NCI-H460 (cell line): ENCODE measurements at regions not wholly inside any gene's neighbourhood (a gene's known extent, or its start where the extent isn't known, plus 50 kb on each side); places are given as distances from the start of the nearest gene placed in this dataset.
"Not testable (repeated sequence)": the region's sequence is repeated elsewhere in the genome, so short reads cannot be mapped to it uniquely, and the experiment has no call there.

Source experiments
- DNase-seq: peaks from one replicate; pipeline ENCODE4 v3.0.0-alpha.2; 2016; ENCODE audit warnings: low read depth; ENCODE audit errors: extremely low read depth

DNA sequence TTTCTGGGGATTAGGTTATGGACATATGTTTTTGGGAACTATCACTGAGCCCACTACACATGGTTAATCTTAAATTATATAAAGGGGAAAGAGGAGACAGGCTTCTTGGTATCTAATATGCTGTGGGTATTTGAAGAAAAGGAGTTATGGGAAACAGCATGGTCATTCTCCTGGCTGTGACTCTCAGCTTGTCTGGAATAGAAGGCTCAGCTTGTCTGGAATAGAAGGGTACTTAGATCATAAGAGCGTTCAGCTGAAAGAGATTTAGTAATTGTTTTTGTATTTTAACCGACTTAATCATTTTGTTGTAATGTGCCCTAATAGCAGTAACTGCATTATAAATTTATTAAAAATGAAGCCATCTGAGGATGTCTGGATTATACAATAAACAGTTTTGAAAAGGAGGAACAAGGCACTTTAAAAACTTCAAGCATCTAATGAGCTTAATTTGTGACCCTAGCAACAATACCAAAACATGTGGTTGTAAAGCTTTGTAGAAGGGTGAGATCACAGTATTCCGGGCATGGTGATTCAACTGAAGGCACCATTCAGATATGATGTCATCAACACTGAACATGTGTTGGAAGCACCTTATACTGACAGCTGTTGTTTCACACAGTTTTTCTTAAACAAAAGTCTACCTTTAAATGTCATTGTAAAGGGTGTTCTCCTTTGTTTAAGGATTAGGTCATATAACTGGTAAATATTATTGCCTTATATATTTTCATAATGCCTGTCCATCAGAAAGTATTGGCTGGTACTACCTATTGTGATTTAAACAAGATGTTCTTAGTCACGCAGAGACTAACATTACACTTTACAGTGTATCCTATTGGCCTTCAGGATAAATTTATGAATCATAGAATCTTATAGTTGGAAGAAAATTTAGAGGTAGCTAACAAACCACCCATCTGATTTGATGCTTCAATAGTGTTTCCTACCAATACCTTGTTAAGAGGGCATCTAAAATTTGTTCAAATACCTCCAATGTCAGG, 2174.1 kb upstream of the WWC1 start:
- no peak for DNase-seq

DNA sequence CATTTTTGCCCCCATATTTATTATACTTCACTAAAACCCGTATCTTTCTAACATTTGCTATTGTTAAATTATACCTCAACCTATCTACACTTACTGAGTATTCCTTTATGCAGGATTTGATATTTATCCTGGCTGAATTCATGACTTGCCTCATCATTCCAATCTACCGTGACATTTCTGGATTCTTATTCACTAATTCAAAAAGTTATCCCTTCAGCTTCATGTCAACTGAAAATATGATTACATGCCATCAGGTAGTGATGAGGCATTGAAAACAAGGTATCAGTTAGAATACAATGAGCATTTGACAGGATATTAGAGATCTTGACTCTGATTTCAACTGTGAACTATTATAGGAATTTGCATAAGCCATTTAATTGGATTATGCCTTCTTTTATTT, 2171.9 kb upstream of the WWC1 start:
- no peak for DNase-seq

DNA sequence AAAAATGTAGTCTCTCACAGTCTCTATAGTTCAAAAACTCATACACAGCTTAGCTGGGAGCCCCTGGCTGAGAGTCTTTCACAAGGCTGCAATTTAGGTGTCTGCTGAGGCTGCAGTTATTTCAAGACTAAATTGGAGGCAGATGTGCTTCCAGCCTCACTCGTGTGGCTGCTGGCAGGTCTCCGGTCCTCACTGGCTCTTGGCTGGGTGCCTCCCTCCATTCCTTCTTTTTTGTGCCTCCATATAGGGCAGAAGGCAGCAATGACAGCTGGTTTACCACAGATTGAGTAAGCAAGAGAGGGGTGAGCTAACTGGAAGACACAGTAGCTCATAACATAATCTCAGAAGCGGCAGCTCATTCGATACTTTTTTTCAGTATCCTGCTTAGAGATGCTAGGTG, 2167.7 kb upstream of the WWC1 start:
- DNase-seq, result no peak

DNA sequence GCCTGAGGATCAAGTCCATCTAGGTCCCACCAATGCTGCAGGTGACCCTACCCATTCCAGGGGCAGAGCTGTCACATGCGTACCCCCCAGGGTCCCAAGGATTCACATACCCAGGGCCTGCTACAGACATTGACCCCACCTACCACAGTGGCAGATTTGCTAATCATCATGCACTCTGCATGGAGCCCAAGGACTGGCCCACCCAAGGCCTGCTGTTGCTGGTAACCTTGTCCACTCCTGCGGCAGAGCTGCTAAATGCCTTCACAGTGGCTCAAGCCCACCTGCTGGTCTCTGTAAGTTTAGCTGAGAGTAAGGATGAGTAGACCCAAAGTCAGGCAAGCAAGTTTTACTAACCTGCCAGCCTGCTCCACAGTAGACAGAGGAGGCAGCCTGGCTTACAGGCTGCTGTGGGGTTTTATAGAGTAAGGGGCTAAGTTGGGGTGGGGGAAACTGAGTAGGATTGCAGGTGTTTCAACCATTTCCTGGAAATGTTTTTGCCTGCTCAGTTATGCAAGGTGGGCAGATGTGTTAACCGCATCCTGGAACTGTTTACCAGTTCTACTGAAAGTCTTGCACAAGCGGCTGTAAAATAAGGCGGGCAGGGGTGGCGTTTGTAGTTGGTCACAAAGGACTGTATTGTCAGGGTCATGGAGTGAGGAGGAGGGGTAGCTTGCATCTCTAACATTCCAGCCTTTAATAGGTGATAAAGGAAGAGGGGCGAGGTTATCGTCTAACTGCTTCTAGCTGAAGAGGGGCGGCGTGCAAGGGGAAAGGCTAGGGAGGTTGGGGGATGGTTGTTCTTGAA, 2163.5 kb upstream of the WWC1 start:
- no peak for DNase-seq

DNA sequence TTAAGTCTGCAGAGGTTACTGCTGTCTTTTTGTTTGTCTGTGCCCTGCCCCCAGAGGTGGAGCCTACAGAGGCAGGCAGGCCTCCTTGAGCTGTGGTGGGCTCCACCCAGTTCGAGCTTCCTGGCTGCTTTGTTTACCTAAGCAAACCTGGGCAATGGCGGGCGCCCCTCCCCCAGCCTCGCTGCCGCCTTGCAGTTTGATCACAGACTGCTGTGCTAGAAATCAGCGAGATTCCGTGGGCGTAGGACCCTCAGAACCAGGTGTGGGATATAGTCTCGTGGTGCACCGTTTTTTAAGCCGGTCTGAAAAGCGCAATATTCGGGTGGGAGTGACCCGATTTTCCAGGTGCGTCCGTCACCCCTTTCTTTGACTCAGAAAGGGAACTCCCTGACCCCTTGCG, 2146.3 kb upstream of the WWC1 start:
- not testable (repeated sequence) for DNase-seq

DNA sequence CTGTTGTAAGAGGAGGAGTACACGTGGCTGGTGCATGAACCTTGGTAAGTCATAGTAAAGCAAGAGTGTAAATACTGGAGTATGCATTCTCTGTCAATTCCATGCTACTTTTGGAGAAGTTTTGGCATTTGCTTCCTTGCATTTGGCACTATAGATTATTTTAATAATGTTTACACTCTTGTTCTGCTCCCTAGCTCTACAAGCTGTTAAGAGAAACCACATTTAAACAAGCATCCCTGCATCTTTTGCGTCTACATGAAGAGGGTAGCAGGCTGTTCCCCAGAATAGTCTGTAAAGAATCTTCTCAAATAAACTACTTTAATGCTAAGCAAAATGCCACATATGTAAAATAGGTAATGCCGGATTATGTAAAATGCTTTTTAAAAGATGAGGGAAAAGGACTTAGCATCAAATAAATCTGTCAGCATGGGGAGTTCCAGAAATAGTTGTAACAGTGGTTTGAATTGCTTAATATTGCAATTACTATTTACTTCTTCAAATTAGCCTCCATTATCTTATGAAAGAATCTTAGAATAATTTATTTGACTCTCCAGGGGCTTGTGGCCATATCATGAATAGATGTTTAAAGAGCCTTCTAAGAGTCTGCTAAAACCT, 2127.3 kb upstream of the WWC1 start:
- DNase-seq, result no peak

DNA sequence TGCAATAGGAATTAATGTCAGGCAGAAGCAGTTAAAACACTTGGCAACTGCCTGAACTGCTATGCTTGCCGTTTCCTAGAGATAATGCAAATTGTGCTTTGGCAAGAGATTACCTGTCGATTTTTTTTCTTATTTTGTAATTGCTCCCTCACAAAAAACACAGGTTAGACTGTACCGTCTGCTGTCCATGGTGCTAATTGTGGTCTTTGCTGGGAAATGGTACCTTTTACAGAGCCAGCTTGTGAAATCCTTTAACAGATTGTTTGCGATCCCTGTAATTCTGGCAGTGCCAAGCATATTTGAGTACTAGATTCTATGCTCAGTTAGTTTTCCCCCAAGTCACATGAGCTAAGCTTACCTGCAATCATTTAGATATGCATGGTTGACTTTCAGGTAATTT, 2125.8 kb upstream of the WWC1 start:
- no peak for DNase-seq

DNA sequence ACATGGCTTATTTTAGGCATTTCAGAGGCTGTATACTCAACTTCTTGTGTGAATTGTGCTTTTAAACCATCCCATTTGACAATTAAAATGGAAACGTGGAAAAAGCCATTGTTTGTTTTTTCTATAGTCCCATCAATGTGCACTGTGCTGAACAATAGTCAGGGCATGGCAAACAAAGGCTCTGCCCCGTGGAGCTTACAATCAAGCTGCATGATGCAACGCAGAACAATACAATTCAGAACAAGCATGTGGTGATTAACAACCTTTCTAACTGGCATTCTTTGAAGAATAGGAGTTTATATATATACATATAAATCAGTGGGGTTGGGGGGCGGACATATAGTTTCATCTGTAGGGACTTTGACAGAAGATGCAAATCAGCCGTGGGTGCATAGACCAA, 2125.4 kb upstream of the WWC1 start:
- no peak for DNase-seq

DNA sequence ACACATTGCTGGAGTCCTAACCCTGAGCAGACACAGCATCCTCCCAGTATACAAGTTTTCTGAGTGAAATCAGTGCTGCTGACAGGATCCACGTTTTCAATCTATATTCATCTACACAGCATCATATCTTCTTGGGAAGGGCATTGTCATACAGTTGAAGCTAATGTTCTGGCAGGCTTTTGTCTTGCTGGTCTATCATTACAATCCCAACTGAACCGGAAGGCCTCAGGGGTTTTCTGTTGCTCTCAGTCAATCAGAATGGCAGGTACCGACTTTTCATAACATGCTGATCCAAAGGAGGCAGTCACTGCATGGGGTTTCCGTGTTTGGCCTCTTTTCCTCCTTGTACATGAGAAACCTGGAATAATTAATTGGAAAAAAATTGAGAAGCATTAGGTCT, 2118.8 kb upstream of the WWC1 start:
- DNase-seq, result no peak

DNA sequence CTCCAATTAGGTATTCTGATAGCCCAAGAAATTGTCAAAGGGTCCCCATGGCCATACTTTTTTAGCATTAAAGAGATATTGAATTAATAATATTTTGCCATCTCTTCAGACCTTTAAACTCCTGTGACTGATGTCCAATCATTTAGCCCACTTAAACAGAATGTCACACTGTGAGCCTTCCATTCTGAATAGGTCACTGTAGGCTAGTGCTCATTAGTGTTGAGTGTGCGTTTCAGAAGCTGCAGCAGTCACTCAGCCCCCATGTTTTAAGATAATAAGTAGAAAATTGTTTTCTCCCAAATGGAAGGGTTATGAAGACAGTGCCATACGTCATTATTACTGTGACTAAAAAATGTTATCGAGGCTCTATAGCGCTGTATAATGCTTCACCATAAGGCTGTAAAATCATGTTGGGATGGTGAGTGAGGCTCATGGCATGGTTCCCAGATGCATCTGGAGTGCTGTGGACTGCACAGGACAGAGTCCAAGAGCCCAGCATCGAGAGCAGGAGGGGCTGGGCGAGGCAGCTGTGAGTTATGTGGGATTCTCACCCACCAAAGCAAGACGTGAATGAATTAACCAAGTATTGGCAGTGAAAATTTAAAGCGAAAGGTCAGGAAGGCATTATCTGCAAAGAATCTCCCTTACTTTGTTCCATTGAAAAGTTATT, 2112.9 kb upstream of the WWC1 start:
- no peak for DNase-seq

DNA sequence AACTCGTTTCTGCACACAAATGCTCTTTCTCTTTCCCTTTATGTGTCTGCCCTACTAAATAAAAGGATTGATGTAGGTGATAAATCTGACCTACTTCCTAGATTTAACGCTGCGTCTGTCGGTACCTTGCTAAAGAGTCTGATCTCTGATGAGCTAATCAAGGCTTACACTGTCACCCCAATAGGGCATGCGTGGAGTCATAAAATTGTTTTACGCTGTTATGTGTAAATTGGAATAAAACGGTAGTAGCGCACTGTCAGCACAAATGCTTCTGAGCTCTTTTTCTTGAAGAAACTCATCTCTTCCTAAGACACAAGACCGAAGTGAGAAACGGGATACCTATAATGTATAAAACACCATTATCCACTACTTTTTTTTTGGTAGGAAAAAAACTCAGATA, 2106.3 kb upstream of the WWC1 start:
- DNase-seq, result no peak

DNA sequence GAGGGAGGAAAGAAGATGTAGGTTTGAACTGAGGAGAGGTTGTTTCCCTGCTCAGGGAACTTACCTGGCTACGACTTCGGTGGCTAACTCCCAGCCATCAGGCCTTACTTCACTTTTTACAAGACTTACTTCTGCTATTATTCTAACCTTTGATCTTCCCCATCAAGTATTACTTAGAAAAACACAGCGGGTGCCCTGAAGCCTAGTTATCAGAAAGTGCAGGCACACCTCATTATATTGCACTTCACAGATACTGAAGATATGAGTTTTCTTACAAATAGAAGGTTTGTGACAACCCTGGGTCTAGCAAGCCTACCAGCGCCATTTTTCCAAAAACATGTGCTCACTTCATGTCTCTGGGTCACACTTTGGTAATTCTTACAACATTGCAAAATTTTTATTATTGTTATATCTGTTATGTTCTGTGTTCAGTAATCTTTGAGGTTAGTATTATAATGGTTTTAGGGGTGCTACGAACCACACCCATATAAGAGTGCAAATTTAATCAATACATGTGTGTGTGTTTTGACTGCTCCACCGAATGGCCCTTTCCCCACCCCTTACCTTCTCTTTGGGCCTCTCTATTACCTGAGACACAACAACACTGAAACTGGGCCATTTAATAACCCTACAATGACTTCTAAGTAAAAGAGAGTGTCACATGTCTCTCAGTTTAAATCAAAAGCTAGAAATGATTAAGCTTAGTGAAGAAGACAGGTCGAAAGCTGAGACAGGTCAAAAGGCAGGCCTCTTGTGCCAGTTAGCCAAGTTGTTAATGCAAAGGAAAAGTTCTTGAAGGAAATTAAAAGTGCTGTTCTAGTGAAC, 2102.7 kb upstream of the WWC1 start:
- no peak for DNase-seq

DNA sequence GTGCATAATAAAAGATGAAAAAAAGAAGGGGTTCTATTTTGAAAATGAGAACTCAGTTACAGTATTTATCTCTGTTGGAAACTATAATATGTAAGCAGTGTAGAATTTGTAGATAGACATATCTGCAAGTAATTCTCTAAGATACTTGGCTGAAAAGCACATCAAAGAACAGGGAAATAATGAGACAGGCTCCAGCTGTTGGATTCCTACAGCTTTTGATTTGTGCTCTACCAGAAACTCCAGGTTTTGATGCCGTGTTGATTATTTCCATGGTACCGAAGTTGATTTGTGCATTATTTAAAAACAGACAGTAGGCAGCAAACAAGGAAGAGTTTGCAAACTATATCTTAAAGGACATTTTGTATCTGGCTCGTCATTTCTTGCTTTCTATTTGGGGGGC, 2098.7 kb upstream of the WWC1 start:
- DNase-seq, result no peak

DNA sequence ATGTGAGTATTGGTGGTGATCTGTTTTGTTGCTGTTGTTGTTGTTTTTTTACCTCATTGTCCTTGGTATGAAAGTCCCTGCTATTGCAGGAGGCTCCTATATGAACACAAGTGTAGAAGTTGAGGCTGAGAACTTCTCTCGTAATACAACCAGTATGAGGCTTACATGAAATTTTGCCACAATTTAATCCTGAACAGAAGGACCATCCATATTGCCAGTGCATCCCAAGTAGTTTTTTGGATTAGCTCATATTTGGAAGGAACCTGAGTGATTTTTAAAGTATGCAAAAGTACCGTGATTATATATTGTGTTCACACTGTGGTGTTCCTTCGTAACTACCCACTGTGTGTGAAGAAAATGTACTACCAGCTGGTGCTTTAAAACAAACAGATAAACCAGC, 2095.5 kb upstream of the WWC1 start:
- DNase-seq, result no peak

DNA sequence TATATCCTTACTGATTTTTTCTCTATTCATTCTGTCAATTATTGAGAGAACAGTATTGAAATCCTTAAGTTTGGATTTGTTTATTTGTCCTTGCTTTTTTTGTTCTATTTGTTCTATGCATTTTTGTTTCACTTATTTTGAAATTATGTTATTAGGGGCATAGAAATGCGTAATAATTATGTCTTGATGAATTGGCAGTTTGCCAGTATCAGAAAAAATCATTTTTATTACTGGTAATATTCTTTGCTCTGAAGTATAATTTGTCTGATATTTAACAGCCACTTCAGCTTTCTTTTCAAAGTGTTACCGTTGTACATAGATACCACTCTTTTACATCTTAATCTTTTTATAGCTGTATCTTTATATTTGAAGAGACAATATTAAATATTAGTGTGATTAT, 2090.9 kb upstream of the WWC1 start:
- no peak for DNase-seq

DNA sequence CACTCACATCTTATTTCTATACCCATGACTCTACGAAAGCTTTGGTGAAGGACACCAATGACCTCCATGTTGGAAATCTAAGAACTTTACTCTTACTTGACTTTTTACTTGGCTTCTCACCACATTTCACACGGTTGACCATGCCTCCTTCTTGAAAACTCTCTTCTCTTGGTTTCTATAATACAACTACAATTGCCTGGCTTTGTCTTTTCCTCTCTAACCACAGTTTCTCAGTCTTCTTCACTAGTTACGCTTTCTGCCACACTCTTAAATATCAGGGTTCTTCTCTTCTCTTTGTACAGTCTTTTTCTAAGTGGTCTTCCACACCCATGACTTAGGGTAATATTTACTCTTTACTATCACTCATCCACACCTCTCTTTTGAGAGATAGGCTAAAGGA, 2079.8 kb upstream of the WWC1 start:
- DNase-seq, result no peak

DNA sequence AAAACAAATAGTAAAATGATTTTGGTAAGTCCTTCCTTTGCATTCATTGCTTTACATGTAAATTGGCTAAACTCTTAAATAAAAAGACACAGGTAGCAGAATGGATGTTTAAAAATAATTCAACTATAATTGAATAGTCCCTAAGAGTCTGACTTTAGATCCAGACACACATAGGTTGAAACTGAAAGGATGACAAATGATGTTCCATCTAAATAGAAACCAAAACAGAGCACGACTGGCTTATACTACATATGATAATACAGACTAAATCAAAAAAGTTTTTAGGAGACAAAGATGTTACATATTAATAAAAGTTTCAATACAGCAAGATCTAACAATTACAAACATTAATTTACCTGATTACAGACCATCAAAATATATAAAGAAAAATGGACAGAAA, 2055.1 kb upstream of the WWC1 start:
- no peak for DNase-seq

DNA sequence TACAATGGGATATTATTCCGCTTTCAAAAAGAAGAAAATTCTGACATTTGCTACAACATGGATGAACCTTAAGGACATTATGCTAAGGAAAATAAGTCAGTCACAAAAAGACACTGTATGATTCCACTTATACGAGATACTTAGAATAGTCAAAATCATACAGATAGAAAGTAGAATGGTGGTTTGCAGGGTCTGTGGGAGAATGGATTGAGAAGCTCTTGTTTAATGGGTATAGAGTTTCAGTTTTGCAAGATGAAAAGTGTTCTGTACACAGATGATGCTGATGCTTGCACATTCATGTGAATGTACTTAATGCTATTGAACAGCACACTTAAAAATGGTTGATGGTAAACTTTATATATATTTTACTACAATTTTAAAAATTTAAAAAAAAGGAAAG, 2050.7 kb upstream of the WWC1 start:
- no peak for DNase-seq

DNA sequence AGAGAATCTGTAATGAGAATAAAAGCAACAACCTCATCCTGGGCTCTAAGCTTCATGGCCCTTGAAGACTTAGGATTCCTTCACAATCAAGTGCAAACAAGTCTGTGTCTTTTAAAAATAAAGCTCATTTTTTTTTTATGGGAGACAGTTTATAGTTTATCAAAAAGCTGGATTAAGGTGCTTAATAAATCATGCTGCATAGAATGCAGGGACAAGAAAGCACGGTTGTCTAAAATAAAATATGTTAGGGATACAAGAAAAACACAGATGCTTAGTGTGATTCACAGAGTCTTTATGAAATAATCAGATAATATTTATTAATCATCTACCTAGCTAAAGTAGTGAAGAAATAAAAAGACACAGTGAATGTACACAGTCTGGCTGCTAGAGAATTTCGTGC, 2045.9 kb upstream of the WWC1 start:
- DNase-seq, result no peak

DNA sequence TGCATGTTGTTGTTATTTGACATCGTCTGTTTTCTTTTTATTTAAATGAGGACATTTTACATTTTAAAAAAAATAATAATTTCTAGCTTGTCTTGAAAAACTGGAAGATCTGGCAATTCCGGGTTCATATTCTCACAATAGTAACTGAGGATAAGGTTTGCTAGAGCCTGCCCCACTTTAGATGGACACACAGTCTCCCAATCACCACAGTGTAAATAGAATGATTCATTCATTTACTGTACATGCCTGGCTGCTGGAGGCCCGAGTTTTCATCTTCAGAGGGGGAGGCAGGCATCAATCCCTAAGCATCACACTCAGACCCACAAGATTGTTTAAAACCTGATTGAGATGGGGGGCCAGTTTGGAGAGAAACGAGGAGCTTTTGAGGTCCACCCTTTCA, 2039.7 kb upstream of the WWC1 start:
- DNase-seq, result no peak
